ENCODE measurements at regions not wholly inside any gene's neighbourhood (a gene's known extent, or its start where the extent isn't known, plus 50 kb on each side); places are given as distances from the start of the nearest gene placed in this dataset.

- no peak overlapping the region for H3K4me3 ChIP-seq (ENCODE audit: low read depth in 1 of 3, low read length in 3 of 3)
- no peak for DNase-seq (ENCODE audit: low spot score)
- H3K27ac ChIP-seq (ENCODE audit: low read depth in 1 of 2, low read length in 2 of 2) = no peak overlapping the region
- no peaks in the 10 kb centered on the region for H3K9me3 ChIP-seq (ENCODE audit: control insufficient read depth in 4 of 4, low read length in 3 of 4)
- WGBS = 85% methylated on average over 1 of the region's 1 CpG
- H3K27me3 ChIP-seq (ENCODE audit: control insufficient read depth in 4 of 4, insufficient read depth in 4 of 4, low read length in 3 of 4) = no peaks in the 10 kb centered on the region
- TF ChIP-seq EGR1 (IDR thresholded peaks at IDR 0.05; ENCODE audit: low read depth in 2 of 2) (no peak), JUND (IDR thresholded peaks at IDR 0.05) (no peak), FOXA2 (IDR thresholded peaks at IDR 0.05) (no peak), MAX (IDR thresholded peaks at IDR 0.05) (no peak), TAF1 (conservative IDR thresholded peaks at IDR 0.05) (no peak), GABPA (IDR thresholded peaks at IDR 0.05 in 1 of 2, conservative IDR thresholded peaks at IDR 0.05 in 1 of 2) (no peak), RXRA (IDR thresholded peaks at IDR 0.05) (no peak), HNF4G (IDR thresholded peaks at IDR 0.05) (no peak), SP1 (IDR thresholded peaks at IDR 0.05) (no peak), NR2F2 (IDR thresholded peaks at IDR 0.05) (no peak), RAD21 (IDR thresholded peaks at IDR 0.05) (no peak), FOXA1 (IDR thresholded peaks at IDR 0.05) (no peak), HNF4A (conservative IDR thresholded peaks at IDR 0.05) (no peak), REST (IDR thresholded peaks at IDR 0.05) (no peak), ZBTB33 (IDR thresholded peaks at IDR 0.05) (no peak), YY1 (IDR thresholded peaks at IDR 0.05) (no peak), CTCF (IDR thresholded peaks at IDR 0.05; ENCODE audit: low read depth, low read length, missing input control) (no peak)
- TF ChIP-seq, protein P1, sequence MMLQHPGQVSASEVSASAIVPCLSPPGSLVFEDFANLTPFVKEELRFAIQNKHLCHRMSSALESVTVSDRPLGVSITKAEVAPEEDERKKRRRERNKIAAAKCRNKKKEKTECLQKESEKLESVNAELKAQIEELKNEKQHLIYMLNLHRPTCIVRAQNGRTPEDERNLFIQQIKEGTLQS (IDR thresholded peaks at IDR 0.05) = no peak
- H3K4me1 ChIP-seq (ENCODE audit: control insufficient read depth in 4 of 4, insufficient read depth in 4 of 4, low read length in 3 of 4) = no peaks in the 10 kb centered on the region
- H3K36me3 ChIP-seq (ENCODE audit: control insufficient read depth in 4 of 4, insufficient read depth in 3 of 4, low read depth in 1 of 4, low read length in 3 of 4) = no peaks in the 10 kb centered on the region
- H3K9ac ChIP-seq (ENCODE audit: low read depth in 1 of 2, low read length in 2 of 2) = no peak overlapping the region
These were observed 123.4 kb upstream of the SEMA3D start for GRCh38 chr7:85310301-85310700.

Measured in liver (tissue), 8 donors.